Nephron (organoid): ENCODE measurements at regions not wholly inside any gene's neighbourhood (a gene's known extent, or its start where the extent isn't known, plus 50 kb on each side); places are given as distances from the start of the nearest gene placed in this dataset.

ENCODE experiments used
- H3K27ac Mint-ChIP-seq, 3 experiments: 2 replicates each; pipeline ENCODE4 v1.8.0; 2020; ENCODE audit warnings: mixed read lengths in 3 of 3, mild to moderate bottlenecking in 2 of 3, moderate library complexity in 1 of 3
- H3K27me3 Mint-ChIP-seq: 2 replicates; pipeline ENCODE4 v1.8.0; 2021; ENCODE audit warnings: low read depth, mild to moderate bottlenecking, moderate library complexity, mixed read lengths
- H3K36me3 Mint-ChIP-seq: 2 replicates; pipeline ENCODE4 v1.8.0; 2020; ENCODE audit warnings: low read depth, mixed read lengths
- H3K4me1 Mint-ChIP-seq: 2 replicates; pipeline ENCODE4 v1.8.0; 2020; ENCODE audit warnings: mixed read lengths
- H3K4me3 Mint-ChIP-seq, 3 experiments: 2 replicates each; pipeline ENCODE4 v1.8.0; 2020; ENCODE audit warnings: mild to moderate bottlenecking in 3 of 3, mixed read lengths in 3 of 3, moderate library complexity in 2 of 3
- H3K9me3 Mint-ChIP-seq: 2 replicates; pipeline ENCODE4 v1.8.0; 2020; ENCODE audit warnings: mixed read lengths
- CTCF ChIP-seq, 3 experiments: fragments of 200-600 bp; sonication (generic); IDR thresholded peaks; one replicate each; pipeline ENCODE4 v1.5.0; 2021; ENCODE audit warnings: antibody characterized with exemption in 3 of 3; ENCODE audit not compliant: unreplicated experiment in 3 of 3

- H3K9me3 Mint-ChIP-seq, result no peaks in the 10 kb centered on the region
- H3K4me3 Mint-ChIP-seq, result no peak overlapping the region
- TF ChIP-seq CTCF (IDR thresholded peaks at IDR 0.05; ENCODE audit: unreplicated experiment in 3 of 3), result no peak
- H3K4me1 Mint-ChIP-seq, result peaks cover 6% of the 10 kb centered on the region
- no peak overlapping the region for H3K27ac Mint-ChIP-seq
- H3K27me3 Mint-ChIP-seq, result no peaks in the 10 kb centered on the region
- H3K36me3 Mint-ChIP-seq, result no peaks in the 10 kb centered on the region
These were observed 1076.1 kb upstream of the CADM2 start for GRCh38 chr3:83882701-83883100.

- H3K4me3 Mint-ChIP-seq, result no peak overlapping the region
- no peak overlapping the region for H3K27ac Mint-ChIP-seq
- H3K4me1 Mint-ChIP-seq, result no peaks in the 10 kb centered on the region
- no peaks in the 10 kb centered on the region for H3K27me3 Mint-ChIP-seq
- H3K9me3 Mint-ChIP-seq, result no peaks in the 10 kb centered on the region
- no peaks in the 10 kb centered on the region for H3K36me3 Mint-ChIP-seq
- TF ChIP-seq CTCF (IDR thresholded peaks at IDR 0.05; ENCODE audit: unreplicated experiment in 3 of 3), result no peak
These were observed 1068.6 kb upstream of the CADM2 start for GRCh38 chr3:83890039-83890762.

GRCh38 chr3:83890763-83891135, 1068.0 kb upstream of the CADM2 start:
- Mint-ChIP-seq H3K36me3 (no peaks in the 10 kb centered on the region), H3K4me1 (no peaks in the 10 kb centered on the region), H3K27ac (no peak overlapping the region), H3K27me3 (no peaks in the 10 kb centered on the region), H3K4me3 (no peak overlapping the region), H3K9me3 (no peaks in the 10 kb centered on the region)
- TF ChIP-seq CTCF (IDR thresholded peaks at IDR 0.05; ENCODE audit: unreplicated experiment in 3 of 3), result no peak

GRCh38 chr3:83894223-83894622, 1064.6 kb upstream of the CADM2 start:
- H3K4me1 Mint-ChIP-seq, result no peaks in the 10 kb centered on the region
- no peaks in the 10 kb centered on the region for H3K36me3 Mint-ChIP-seq
- no peak overlapping the region for H3K4me3 Mint-ChIP-seq
- H3K27me3 Mint-ChIP-seq, result no peaks in the 10 kb centered on the region
- H3K9me3 Mint-ChIP-seq, result no peaks in the 10 kb centered on the region
- TF ChIP-seq CTCF (IDR thresholded peaks at IDR 0.05; ENCODE audit: unreplicated experiment in 3 of 3), result no peak
- no peak overlapping the region for H3K27ac Mint-ChIP-seq

GRCh38 chr3:83895892-83896291, 1062.9 kb upstream of the CADM2 start:
- Mint-ChIP-seq H3K4me3 (no peak overlapping the region), H3K36me3 (no peaks in the 10 kb centered on the region), H3K4me1 (no peaks in the 10 kb centered on the region), H3K27me3 (no peaks in the 10 kb centered on the region), H3K9me3 (no peaks in the 10 kb centered on the region), H3K27ac (no peak overlapping the region)
- TF ChIP-seq CTCF (IDR thresholded peaks at IDR 0.05; ENCODE audit: unreplicated experiment in 3 of 3), result no peak

- no peak overlapping the region for H3K4me3 Mint-ChIP-seq
- H3K27me3 Mint-ChIP-seq, result no peaks in the 10 kb centered on the region
- H3K27ac Mint-ChIP-seq, result no peak overlapping the region
These were observed 1055.8 kb upstream of the CADM2 start for GRCh38 chr3:83902787-83903533.

More at GRCh38 chr3:83902787-83903533, 1055.8 kb upstream of the CADM2 start:
- Mint-ChIP-seq H3K36me3 (no peaks in the 10 kb centered on the region), H3K9me3 (no peaks in the 10 kb centered on the region), H3K4me1 (no peaks in the 10 kb centered on the region)
- no peak for TF ChIP-seq CTCF (IDR thresholded peaks at IDR 0.05; ENCODE audit: unreplicated experiment in 3 of 3)
